KMS-11 (cell line): ENCODE measurements at regions not wholly inside any gene's neighbourhood (a gene's known extent, or its start where the extent isn't known, plus 50 kb on each side); places are given as distances from the start of the nearest gene placed in this dataset.

ENCODE experiments used
- H2AFZ ChIP-seq: fragments of 200-600 bp; sonication (generic); 2 replicates; pipeline ENCODE4 v1.6.1; 2016; ENCODE audit warnings: antibody characterized with exemption, mixed run types, low read depth
- H3K27ac ChIP-seq: fragments of 200-600 bp; sonication (generic); 2 replicates; pipeline ENCODE4 v1.6.1; 2016; ENCODE audit warnings: mild to moderate bottlenecking, mixed run types
- H3K27me3 ChIP-seq: fragments of 200-600 bp; sonication (generic); 2 replicates; pipeline ENCODE4 v1.6.1; 2017; ENCODE audit warnings: mild to moderate bottlenecking, low read depth, mixed run types, moderate library complexity; ENCODE audit not compliant: insufficient read depth
- H3K36me3 ChIP-seq: fragments of 200-600 bp; sonication (generic); 2 replicates; pipeline ENCODE4 v1.6.1; 2017; ENCODE audit warnings: mild to moderate bottlenecking, mixed run types; ENCODE audit not compliant: insufficient read depth
- H3K4me1 ChIP-seq: fragments of 200-600 bp; sonication (generic); 2 replicates; pipeline ENCODE4 v1.6.1; 2016; ENCODE audit warnings: mild to moderate bottlenecking, low read depth, mixed run types; ENCODE audit not compliant: poor library complexity, severe bottlenecking
- H3K4me2 ChIP-seq: fragments of 200-600 bp; sonication (generic); 2 replicates; pipeline ENCODE4 v1.7.0; 2016; ENCODE audit warnings: mild to moderate bottlenecking, mixed run types
- H3K4me3 ChIP-seq: fragments of 200-600 bp; sonication (generic); IDR thresholded peaks from 2 replicates; pipeline ENCODE4 v1.6.1; 2017; ENCODE audit warnings: low read depth, low read length, mixed read lengths; ENCODE audit not compliant: insufficient read depth
- H3K79me2 ChIP-seq: fragments of 200-600 bp; sonication (generic); 2 replicates; pipeline ENCODE4 v1.6.1; 2016; ENCODE audit warnings: low read depth, mixed run types; ENCODE audit not compliant: insufficient read depth
- H3K9ac ChIP-seq: fragments of 200-600 bp; sonication (generic); 2 replicates; pipeline ENCODE4 v1.6.1; 2016; ENCODE audit warnings: mild to moderate bottlenecking, mixed run types
- H4K20me1 ChIP-seq: fragments of 200-600 bp; sonication (generic); 2 replicates; pipeline ENCODE4 v1.6.1; 2016; ENCODE audit warnings: mild to moderate bottlenecking, mixed run types; ENCODE audit not compliant: insufficient read depth
- TF ChIP-seq, protein P1 (sequence below): fragments of 200-600 bp; sonication (generic); conservative IDR thresholded peaks from 2 replicates; pipeline ENCODE4 v1.6.1; 2017; ENCODE audit warnings: low read depth, mild to moderate bottlenecking, antibody characterized with exemption, low read length, moderate library complexity, mixed read lengths

DNA sequence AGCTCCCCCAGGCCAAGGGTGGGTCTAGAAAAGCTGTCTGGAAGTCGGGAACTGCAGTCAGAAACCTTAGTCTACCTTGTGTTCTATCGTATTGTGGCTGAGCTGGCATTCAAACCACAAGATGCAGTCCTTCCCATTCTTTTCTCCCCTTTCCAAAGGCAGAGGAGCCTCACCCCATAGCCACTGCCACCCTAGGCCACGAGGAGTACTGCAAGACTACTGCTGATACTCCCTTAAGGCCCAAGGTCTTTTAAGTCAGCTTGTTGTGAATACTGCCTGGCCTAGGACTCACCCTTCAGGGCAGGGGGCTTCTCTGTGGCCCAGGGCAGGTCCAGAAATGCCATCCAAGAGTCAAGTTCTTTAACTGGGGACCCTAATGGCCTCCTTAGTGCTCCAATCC is 214.5 kb upstream of the CNTNAP2 start:
- Histone ChIP-seq H3K27ac (no peak overlapping the region), H4K20me1 (no peaks in the 10 kb centered on the region), H3K4me1 (no peaks in the 10 kb centered on the region), H2AFZ (no peak overlapping the region), H3K4me2 (no peak overlapping the region), H3K9ac (no peak overlapping the region), H3K36me3 (no peaks in the 10 kb centered on the region), H3K27me3 (no peaks in the 10 kb centered on the region), H3K79me2 (no peaks in the 10 kb centered on the region), H3K4me3 (no peak overlapping the region)
- TF ChIP-seq, protein P1, sequence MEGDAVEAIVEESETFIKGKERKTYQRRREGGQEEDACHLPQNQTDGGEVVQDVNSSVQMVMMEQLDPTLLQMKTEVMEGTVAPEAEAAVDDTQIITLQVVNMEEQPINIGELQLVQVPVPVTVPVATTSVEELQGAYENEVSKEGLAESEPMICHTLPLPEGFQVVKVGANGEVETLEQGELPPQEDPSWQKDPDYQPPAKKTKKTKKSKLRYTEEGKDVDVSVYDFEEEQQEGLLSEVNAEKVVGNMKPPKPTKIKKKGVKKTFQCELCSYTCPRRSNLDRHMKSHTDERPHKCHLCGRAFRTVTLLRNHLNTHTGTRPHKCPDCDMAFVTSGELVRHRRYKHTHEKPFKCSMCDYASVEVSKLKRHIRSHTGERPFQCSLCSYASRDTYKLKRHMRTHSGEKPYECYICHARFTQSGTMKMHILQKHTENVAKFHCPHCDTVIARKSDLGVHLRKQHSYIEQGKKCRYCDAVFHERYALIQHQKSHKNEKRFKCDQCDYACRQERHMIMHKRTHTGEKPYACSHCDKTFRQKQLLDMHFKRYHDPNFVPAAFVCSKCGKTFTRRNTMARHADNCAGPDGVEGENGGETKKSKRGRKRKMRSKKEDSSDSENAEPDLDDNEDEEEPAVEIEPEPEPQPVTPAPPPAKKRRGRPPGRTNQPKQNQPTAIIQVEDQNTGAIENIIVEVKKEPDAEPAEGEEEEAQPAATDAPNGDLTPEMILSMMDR = no peak

DNA sequence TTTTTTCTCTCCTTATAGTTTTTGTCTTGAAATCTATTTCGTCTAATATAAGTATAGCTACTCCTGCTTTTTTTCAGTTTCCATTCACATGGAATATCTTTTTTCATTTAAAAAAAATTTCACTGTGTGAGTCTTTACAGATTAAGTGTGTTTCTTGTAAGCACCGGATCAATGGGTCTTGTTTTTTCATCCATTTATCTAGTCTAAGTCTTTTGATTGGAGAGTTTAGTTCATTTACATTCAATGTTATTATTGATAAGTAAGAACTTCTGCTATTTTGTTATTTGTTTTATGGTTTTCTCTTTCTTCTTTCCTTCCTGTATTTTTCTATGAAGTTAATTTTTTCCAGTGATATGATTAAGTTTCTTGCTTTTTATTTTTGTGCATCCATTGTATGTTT is 216.7 kb upstream of the CNTNAP2 start:
- Histone ChIP-seq H3K36me3 (no peaks in the 10 kb centered on the region), H2AFZ (no peak overlapping the region), H3K9ac (no peak overlapping the region), H3K4me1 (no peaks in the 10 kb centered on the region), H4K20me1 (no peaks in the 10 kb centered on the region), H3K4me2 (no peak overlapping the region), H3K27ac (no peak overlapping the region), H3K27me3 (no peaks in the 10 kb centered on the region), H3K79me2 (no peaks in the 10 kb centered on the region), H3K4me3 (no peak overlapping the region)
- TF ChIP-seq, protein P1 = no peak

DNA sequence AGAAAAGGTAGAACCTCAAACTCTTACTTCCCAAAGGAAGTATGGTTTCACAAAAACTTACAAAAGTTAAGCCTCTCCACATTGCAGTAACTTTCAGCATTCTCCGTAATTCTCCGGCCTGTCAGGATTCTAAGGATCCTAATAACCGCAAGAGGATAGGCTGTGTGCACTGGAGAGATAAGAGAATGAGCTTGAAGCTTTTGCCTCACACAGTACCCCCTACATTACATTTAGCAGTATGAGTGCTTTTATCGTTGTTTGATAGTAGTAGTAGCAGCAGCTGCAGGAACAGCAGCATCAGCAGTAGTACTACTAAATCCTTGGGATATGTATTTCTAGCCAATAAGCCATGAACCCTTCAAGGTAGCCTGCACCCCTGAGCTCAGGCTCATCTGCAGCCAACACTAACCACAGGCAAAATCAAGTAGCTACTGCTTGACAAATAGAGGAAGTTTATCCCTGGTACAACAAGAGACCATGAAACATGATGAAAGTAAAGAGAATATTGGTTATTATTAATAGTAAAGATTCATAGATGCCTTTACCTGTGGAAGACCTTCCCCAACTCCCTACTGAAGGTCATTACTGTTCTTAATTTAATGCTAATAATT is 222.6 kb upstream of the CNTNAP2 start:
- no peak overlapping the region for H3K27ac ChIP-seq
- no peaks in the 10 kb centered on the region for H3K4me1 ChIP-seq

DNA sequence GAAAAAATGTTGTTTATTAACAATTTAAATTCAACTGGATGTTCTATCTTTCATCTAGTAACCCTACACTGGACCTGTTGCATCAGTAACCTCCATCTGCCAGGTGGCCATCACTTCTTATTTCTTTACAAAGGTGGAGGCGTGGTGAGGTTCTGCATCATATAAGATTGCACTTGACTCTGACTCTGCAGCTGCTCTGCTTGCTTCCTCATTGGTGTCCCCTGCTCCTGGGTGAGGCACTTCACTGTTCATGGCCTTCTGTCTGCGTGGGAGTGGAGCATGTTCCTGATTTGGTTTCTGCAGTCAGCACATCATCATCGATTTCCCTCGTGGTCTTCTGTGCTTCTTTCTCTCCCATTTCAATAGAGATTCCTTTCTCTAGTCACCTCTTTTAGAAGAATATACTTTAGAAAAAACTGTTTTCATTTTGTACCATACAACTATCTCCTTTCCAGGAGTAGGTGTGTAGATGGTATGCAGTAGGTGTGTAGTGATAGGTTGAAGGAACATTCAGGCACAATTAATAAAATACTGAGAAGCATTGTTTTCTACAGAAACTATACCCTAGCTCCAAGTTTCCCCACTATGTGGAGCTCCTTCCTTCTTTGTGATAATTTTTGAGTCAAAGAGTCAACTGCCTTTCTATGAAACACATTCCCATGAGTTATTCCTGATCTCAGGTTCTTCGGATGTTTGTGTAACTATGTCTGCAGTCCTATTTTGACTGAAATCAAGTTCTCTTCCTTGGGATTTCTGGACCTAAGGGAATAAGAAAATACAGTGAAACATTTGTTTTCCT is 231.7 kb upstream of the CNTNAP2 start:
- no peaks in the 10 kb centered on the region for H3K36me3 ChIP-seq
- H3K79me2 ChIP-seq = no peaks in the 10 kb centered on the region
- no peak overlapping the region for H2AFZ ChIP-seq
- no peak overlapping the region for H3K9ac ChIP-seq
- H3K4me2 ChIP-seq = no peak overlapping the region
- TF ChIP-seq, protein P1 = no peak
- no peaks in the 10 kb centered on the region for H3K27me3 ChIP-seq
- H3K4me1 ChIP-seq = no peaks in the 10 kb centered on the region
- H3K4me3 ChIP-seq = no peak overlapping the region
- H4K20me1 ChIP-seq = no peaks in the 10 kb centered on the region
- no peak overlapping the region for H3K27ac ChIP-seq

More for the DNA sequence above, 222.6 kb upstream of the CNTNAP2 start:
- Histone ChIP-seq H3K4me2 (no peak overlapping the region), H2AFZ (no peak overlapping the region), H4K20me1 (no peaks in the 10 kb centered on the region), H3K9ac (no peak overlapping the region), H3K79me2 (no peaks in the 10 kb centered on the region), H3K36me3 (no peaks in the 10 kb centered on the region), H3K27me3 (no peaks in the 10 kb centered on the region), H3K4me3 (no peak overlapping the region)
- TF ChIP-seq, protein P1 = no peak
